GM12865 (cell line): ENCODE measurements at regions not wholly inside any gene's neighbourhood (a gene's known extent, or its start where the extent isn't known, plus 50 kb on each side); places are given as distances from the start of the nearest gene placed in this dataset.
"Not testable (repeated sequence)": the region's sequence is repeated elsewhere in the genome, so short reads cannot be mapped to it uniquely, and the experiment has no call there.

Experiments used
- DNase-seq: peaks from one replicate; pipeline ENCODE4 v3.0.0; 2010; ENCODE audit warnings: low read depth
- H3K4me3 ChIP-seq: 2 replicates; pipeline ENCODE4 v1.5.1; 2011; ENCODE audit warnings: mild to moderate bottlenecking, low read depth, low read length, control low read depth
- TF ChIP-seq, protein P1 (sequence below): IDR thresholded peaks from 2 replicates; pipeline ENCODE4 v1.5.1; 2011; ENCODE audit warnings: low read length, control low read depth, low read depth, inconsistent platforms; ENCODE audit not compliant: insufficient read depth; ENCODE audit errors: missing control alignments

DNA sequence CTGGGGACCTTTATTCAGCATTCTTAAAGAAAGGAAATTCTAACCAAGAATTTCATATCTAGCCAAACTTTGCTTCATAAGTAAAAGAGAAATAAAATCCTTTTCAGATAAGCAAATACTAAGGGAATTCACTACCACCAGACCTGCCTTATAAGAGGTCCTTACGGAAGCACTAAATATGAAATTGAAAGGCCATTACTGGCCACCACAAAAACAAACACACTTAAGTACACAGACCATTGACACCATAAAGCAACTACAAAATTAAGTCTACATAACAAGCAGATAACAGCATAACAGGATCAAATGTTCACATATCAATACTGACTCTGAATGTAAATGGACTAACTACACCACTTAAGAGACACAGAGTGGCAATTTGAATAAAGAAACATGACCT is 361.4 kb upstream of the POU5F2 start:
- no peak for DNase-seq

GRCh38 chr5:94097384-94097783 is 356.0 kb upstream of the POU5F2 start:
- not testable (repeated sequence) for DNase-seq

More for the DNA sequence above, 361.4 kb upstream of the POU5F2 start:
- no peak overlapping the region for H3K4me3 ChIP-seq
- TF ChIP-seq, protein P1, sequence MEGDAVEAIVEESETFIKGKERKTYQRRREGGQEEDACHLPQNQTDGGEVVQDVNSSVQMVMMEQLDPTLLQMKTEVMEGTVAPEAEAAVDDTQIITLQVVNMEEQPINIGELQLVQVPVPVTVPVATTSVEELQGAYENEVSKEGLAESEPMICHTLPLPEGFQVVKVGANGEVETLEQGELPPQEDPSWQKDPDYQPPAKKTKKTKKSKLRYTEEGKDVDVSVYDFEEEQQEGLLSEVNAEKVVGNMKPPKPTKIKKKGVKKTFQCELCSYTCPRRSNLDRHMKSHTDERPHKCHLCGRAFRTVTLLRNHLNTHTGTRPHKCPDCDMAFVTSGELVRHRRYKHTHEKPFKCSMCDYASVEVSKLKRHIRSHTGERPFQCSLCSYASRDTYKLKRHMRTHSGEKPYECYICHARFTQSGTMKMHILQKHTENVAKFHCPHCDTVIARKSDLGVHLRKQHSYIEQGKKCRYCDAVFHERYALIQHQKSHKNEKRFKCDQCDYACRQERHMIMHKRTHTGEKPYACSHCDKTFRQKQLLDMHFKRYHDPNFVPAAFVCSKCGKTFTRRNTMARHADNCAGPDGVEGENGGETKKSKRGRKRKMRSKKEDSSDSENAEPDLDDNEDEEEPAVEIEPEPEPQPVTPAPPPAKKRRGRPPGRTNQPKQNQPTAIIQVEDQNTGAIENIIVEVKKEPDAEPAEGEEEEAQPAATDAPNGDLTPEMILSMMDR = no peak

DNA sequence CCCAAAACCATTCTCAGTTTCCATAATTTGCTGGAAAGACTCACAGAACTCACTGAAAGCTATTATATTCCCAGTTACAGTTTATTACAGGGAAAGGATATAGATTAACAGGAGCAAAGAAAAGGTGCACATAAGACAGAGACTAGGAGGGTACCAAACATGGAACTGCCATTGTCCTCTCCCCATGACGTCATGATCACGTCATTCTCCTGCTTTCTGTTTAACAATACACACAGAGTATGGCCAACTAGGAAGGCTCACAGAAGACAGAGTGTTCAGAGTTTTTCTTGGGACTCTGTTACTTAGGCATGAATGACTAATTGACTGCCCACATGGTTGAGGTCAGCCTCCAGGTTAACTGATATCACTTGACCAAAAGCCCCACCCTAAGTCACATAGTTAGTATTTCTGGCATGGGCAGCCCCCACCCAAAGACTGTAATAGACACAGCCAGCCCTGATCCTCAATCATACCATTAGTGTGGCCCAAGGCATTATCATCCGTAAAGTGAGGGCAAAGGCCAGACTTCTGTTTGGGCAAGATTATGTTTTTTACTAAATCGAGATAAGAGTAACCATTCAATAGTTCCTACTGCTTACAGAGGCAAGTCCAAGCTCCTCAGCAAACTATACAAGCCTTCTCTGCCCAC is 353.5 kb upstream of the POU5F2 start:
- no peak overlapping the region for H3K4me3 ChIP-seq
- TF ChIP-seq, protein P1 = no peak
- no peak for DNase-seq

More at GRCh38 chr5:94097384-94097783, 356.0 kb upstream of the POU5F2 start:
- not testable (repeated sequence) for H3K4me3 ChIP-seq

- no peak for DNase-seq
- TF ChIP-seq, protein P1 = no peak
- H3K4me3 ChIP-seq = no peak overlapping the region
Observed at GRCh38 chr5:94093300-94093699, 351.9 kb upstream of the POU5F2 start.

- DNase-seq, H3K4me3 ChIP-seq: not testable (repeated sequence)
Observed at GRCh38 chr5:94086635-94087034, 345.2 kb upstream of the POU5F2 start.

GRCh38 chr5:94086194-94086593 is 344.8 kb upstream of the POU5F2 start:
- no peak for DNase-seq
- TF ChIP-seq, protein P1 = no peak
- H3K4me3 ChIP-seq = no peak overlapping the region

DNA sequence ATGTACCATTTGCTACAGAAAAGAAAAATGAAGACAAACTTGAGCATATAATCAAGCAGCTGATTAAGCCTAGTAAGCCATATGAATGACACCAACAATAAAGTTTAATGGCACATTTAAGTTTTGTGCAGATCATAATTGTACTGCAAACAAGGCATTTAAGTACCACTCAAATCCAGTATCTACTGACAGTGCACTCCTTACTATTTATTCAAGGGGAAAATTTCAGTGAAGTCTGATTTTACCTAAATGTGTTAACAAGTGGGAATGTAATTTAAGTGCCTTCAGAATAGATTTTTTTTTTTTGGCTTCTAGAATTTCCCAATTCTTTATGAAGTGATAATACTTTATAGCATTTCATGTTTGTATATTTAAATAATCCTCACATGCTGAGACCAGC is 341.0 kb upstream of the POU5F2 start:
- H3K4me3 ChIP-seq = no peak overlapping the region
- TF ChIP-seq, protein P1 = no peak
- no peak for DNase-seq

- no peak overlapping the region for H3K4me3 ChIP-seq
- TF ChIP-seq, protein P1 = no peak
- DNase-seq = no peak
Observed at GRCh38 chr5:94081088-94081487, 339.7 kb upstream of the POU5F2 start.
